SK-MEL-5 (cell line): ENCODE measurements at regions not wholly inside any gene's neighbourhood (a gene's known extent, or its start where the extent isn't known, plus 50 kb on each side); places are given as distances from the start of the nearest gene placed in this dataset.
"Not testable (repeated sequence)": the region's sequence is repeated elsewhere in the genome, so short reads cannot be mapped to it uniquely, and the experiment has no call there.

Source experiments
- DNase-seq: peaks from one replicate; pipeline ENCODE4 v3.0.0-alpha.2; 2016; ENCODE audit warnings: low read depth, low spot score
- in situ Hi-C: cut with HindIII; loops from 2 replicates; pipeline ENCODE4 v1.10.0; 2016; ENCODE audit warnings: low sequenced_read_pairs, high pct_unique_total_duplicates, low pct_unique_long_range_greater_than_20kb

- in situ Hi-C loops: no loop called here
- DNase-seq: no peak
Measured at GRCh38 chr5:103866169-103866568, 303.6 kb upstream of the NUDT12 start.

- no peak for DNase-seq
Measured at GRCh38 chr5:103862398-103862797, 299.8 kb upstream of the NUDT12 start.

GRCh38 chr5:103860327-103860726, 297.7 kb upstream of the NUDT12 start:
- in situ Hi-C loops: no loop called here

More at GRCh38 chr5:103862398-103862797, 299.8 kb upstream of the NUDT12 start:
- in situ Hi-C loops: no loop called here

GRCh38 chr5:103858367-103858766, 295.8 kb upstream of the NUDT12 start:
- DNase-seq, in situ Hi-C loops: not testable (repeated sequence)

More at GRCh38 chr5:103860327-103860726, 297.7 kb upstream of the NUDT12 start:
- no peak for DNase-seq

DNA sequence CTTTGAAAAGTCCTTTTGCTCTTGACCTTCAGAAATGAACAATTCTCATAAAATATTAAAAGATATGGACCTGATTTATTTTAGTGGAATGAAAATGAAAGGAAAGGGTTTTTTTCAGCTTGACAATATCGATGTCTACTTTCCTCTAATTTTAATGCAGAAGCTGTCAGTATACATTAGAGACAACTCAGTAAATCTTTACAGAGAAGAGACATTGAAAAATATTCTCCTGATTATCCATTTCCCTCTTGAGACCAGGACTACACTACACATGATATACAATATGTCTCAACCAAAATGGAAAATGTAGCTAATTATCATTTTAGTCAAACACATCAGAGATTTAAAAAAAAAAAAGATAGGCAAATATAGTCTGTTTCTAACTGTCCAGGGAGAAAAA, 288.5 kb upstream of the NUDT12 start:
- DNase-seq: no peak
- in situ Hi-C loops: no loop called here

DNA sequence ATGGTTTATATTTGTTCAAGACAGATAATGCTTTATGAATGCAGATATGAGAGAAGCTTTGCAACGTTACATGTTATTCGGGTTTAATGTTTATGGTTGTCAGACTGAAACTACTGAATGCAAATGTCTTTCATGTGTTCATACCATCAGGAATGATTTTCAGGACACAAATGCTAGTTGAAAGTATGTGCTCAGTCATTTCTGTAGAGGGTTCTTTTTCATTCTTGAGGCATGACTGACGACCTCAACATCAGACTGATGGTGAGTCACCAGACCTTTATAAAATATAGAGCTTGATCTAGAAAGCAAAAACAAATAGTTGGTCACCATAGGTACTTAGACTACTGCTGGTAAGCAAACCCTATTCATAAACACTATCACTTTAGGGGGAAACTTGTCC, 287.3 kb upstream of the NUDT12 start:
- in situ Hi-C loops: no loop called here
- no peak for DNase-seq

DNA sequence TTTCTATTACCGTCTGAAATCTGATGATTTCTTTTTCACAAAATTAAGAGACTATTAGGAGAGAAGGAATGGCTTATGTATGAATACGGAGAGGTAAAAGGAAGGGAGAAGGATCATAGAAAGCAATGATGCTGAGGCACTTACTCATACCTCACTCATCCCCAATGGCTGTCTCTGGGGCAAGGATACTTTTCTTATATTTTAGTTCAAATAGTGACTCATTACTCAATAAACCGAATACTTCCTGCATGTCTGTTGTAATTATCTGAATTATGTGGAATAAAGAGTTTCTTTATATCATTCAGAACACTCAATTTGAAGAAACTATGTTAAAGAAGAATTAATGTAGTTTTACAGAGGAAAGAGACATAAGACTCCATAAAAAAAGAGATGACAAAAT, 284.5 kb upstream of the NUDT12 start:
- in situ Hi-C loops: no loop called here
- DNase-seq: no peak

- in situ Hi-C loops: no loop called here
- DNase-seq: no peak
Measured at GRCh38 chr5:103842936-103843335, 280.3 kb upstream of the NUDT12 start.

GRCh38 chr5:103840600-103840999, 278.0 kb upstream of the NUDT12 start:
- in situ Hi-C loops: no loop called here
- no peak for DNase-seq

DNA sequence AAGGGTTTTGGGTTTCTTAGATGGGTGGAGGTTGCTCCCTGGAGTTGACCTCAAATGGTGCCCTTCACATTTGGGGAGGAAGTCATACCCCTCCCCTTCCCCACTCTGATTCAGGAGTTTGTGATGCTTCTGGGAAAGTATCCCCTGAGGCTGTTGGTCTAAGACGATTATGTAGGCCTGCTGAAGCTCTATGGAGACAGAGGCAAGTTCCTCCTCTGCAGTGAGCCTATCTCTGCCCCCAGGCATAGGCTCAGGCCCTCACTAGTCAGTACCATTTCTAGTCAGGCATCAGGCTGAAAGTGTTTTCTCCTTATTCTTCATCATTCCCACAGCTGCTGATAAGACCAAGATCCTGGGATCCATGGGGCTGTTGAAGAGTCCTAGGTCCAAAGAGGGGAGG, 271.6 kb upstream of the NUDT12 start:
- in situ Hi-C loops: no loop called here
- DNase-seq: no peak

DNA sequence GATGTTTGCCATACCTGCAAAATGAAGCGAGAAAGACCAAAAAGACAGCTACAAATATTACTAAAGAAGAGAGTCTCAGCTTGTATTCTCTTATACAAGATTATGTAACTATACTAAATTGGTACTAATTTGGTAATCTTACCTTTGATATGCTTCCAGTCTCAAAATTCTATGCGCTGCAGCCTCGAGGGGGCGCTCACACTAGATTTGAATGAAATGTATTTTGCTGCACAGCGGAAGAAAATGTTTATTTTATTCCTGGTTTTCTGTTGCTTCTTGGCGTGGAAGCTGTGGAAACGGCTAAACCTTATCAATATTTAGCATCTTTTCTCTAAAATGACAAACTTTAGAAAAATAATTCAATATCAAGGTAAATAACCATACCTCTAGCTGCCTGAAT, 267.0 kb upstream of the NUDT12 start:
- in situ Hi-C loops: no loop called here
- peak; percentile 42 for DNase-seq

DNA sequence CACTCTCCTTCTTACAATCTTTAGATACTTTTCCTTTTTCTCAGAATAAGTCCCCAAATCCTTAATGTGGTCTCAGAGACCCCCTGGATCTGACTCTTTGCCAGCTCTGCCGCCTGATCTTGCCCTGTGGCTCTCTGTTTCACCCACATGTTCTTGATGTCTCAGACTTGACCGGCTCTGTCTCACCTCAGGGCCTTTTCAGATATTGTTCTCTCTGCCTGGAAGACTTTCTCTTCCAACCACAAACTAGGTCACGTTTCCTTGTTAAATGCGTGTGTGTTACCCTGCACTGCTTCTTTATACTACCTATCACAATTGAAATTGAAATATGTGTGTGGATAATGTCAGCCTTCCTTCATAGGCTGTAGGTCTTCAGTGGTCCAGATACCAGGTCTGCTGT, 265.4 kb upstream of the NUDT12 start:
- in situ Hi-C loops: no loop called here
- DNase-seq: no peak

DNA sequence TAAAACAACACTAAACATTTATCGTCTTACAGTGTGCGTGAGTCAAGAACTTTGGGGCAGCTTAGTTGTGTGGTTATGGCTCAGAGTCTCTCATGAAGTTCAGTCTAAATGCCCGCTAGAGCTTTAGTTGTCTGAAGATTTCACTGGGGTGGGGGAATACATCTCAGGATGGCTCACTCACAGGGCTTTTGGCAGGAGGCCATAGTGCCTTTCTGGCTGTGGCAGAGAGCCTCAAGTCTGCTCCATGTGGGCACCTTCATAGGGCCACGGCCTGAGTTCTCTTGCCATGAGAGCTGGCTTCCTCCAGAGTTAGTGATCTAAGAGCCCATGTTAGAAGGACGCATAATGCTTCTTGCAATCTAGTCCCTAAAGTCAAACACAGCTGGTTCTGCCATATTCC, 258.8 kb upstream of the NUDT12 start:
- in situ Hi-C loops: no loop called here
- no peak for DNase-seq

GRCh38 chr5:103808464-103809106, 246.0 kb upstream of the NUDT12 start:
- in situ Hi-C loops: no loop called here
- peak; percentile 79 for DNase-seq

DNA sequence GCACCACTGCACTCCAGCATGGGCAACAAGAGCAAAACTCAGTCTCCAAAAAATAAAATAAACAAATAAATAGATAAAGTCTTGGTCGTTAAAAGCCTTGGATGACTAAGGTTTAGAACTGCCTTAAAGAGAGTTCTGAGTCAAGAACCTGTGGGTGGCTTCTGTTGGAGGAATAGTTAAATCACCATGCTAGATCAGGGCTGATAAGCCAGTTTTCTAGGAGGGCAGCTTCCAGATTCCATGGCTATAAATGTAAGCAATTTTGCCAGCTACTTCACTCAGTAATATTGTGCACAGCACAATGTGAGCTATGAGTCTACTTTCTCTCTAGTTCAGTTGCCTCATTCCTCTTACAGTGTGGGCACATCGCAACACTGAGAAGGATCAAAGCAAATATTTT, 242.1 kb upstream of the NUDT12 start:
- no peak for DNase-seq
- in situ Hi-C loops: no loop called here

DNA sequence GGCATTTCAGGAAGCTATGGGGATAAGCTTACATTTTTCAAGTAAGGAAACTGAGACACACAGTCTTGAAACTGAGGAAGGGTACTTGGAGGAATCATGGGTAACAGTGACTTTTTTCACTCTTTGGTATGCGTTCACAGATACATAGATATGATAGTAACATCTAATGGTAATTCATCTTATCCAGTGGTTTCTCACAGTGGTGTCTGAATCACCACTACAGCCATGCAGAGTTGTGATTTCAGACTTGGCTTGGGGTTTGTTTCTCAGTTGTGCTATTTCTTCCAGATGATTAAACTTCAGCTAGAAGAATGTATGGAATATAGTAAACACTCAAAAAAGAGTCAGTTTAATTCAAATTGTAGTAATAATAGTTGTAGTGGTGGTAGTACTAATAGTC, 239.1 kb upstream of the NUDT12 start:
- no peak for DNase-seq
- in situ Hi-C loops: no loop called here

DNA sequence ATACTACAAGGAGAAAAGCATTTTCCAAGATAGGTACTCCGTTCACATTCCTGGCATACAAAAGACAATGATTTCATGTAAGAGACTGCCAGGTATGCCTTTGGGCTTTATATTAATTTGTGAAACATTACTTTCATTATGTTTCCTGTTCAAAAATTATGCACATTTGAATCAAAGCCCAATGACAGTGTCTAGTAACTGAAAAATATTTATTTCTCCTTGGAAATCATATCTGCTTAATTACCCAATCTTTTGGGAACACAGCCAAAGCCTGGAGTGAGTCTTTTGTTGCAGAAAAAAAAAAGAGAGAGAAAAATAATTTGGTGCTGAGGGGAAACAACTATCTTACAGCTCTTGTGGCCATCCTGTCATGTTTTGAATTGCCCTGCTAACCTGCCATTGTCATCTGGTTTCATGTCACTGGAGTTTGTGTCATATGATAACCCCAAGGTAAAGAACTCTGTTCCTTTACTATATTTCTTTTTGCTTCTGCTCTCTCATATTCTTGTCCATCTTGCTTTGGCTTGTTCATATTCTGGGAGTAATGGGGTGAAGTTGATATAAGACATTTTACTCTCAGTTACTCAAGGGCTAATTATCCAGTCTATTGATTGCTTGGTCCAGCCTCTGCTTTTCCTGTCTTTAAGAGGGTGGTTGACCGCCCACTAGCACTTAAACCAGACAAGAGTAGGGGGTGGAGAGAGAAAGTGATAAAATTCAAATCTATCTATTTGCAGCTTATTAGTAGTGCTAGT, 238.3 kb upstream of the NUDT12 start:
- DNase-seq: no peak
- in situ Hi-C loops: no loop called here

DNA sequence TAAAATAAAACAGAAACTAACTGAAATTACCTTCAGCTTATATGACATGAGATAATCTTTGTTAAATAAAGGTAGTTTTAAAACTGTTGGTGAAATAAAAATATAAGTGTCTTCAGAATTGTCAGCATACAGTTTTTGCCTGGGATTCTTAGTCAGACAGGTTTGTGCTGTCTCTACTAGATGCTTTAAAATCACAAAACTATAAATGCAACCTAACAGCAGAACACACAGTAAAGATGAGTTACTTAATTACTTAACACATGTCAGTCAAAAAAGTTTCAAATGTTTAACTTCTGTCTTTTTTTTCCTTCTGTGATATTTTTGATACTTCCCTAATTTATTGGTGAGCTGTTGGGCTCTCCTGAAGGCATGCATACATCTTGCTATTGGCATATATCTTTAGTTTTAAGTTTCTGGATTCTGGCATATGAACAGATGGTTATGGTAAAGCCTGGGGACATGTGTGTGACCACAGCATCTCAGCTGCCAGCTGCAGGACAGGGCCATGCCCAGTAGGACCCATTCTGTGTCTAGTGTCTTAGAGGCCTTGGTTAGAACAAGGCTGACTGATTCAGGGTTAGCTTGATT, 231.1 kb upstream of the NUDT12 start:
- DNase-seq: no peak
- in situ Hi-C loops: no loop called here

GRCh38 chr5:103785569-103785968, 223.0 kb upstream of the NUDT12 start:
- in situ Hi-C loops: no loop called here
- DNase-seq: no peak
